Esophagus muscularis mucosa (tissue), 4 donors: ENCODE measurements at regions not wholly inside any gene's neighbourhood (a gene's known extent, or its start where the extent isn't known, plus 50 kb on each side); places are given as distances from the start of the nearest gene placed in this dataset.

Experiments
- DNase-seq: peaks from one replicate; pipeline ENCODE4 v3.0.0-alpha.2; 2017; ENCODE audit errors: extremely low spot score
- H3K27ac ChIP-seq, 4 donors: fragments of 200-600 bp; sonication (generic); replicated peaks in 1 of 4; 1 replicate in 3 of 4; 2 replicates in 1 of 4; pipeline ENCODE4 v1.5.1; 2016 to 2019; ENCODE audit warnings: mild to moderate bottlenecking in 1 of 4
- H3K27me3 ChIP-seq, 4 donors: fragments of 200-600 bp; sonication (generic); one replicate each; pipeline versions ENCODE4 v1.5.1 to v1.6.0; 2016 to 2019
- H3K36me3 ChIP-seq, 4 donors: fragments of 200-600 bp; sonication (generic); one replicate each; pipeline ENCODE4 v1.5.1; 2016 to 2019
- H3K4me1 ChIP-seq, 4 donors: fragments of 200-600 bp; sonication (generic); one replicate each; pipeline ENCODE4 v1.5.1; 2016 to 2019
- H3K4me3 ChIP-seq, 4 donors: fragments of 200-600 bp; sonication (generic); 1 replicate in 2 of 4; 2 replicates in 2 of 4; pipeline ENCODE4 v1.5.1; 2016 to 2019; ENCODE audit warnings: mild to moderate bottlenecking in 4 of 4, moderate library complexity in 1 of 4
- H3K9me3 ChIP-seq, 4 donors: fragments of 200-600 bp; sonication (generic); 1 replicate in 3 of 4; 2 replicates in 1 of 4; pipeline ENCODE4 v1.5.1; 2016 to 2019
- CTCF ChIP-seq, 3 experiments: fragments of 200-600 bp in 2 of 3; fragments of 450-650 bp in 1 of 3; sonication (generic) in 2 of 3; IDR thresholded peaks; one replicate each; pipeline ENCODE4 v1.5.1; 2017 to 2019; ENCODE audit warnings: antibody characterized with exemption in 3 of 3, mild to moderate bottlenecking in 2 of 3, moderate library complexity in 1 of 3
- EP300 ChIP-seq: sonication (generic); formaldehyde crosslinking; IDR thresholded peaks from one replicate; pipeline ENCODE4 v1.6.1; 2017; ENCODE audit warnings: antibody characterized with exemption
- POLR2A ChIP-seq: fragments of 450-650 bp; IDR thresholded peaks from one replicate; pipeline ENCODE4 v1.6.1; 2017; ENCODE audit warnings: antibody characterized with exemption, moderate library complexity, mild to moderate bottlenecking, low read depth
- POLR2AphosphoS5 ChIP-seq, 2 donors: sonication (generic); formaldehyde crosslinking; IDR thresholded peaks; one replicate each; pipeline ENCODE4 v1.6.1; 2017; ENCODE audit warnings: antibody characterized with exemption in 2 of 2
- WGBS: methylation state at CpG from one replicate; pipeline ENCODE4 v1.1.5; 2018; 5-methylcytosine and 5-hydroxymethylcytosine counted together
- intact Hi-C: fragments of 100-400 bp; cut with DNase I; formaldehyde crosslinking; loops from one replicate; pipeline ENCODE4 v1.15.1; 2023

- Histone ChIP-seq H3K27ac (no peak overlapping the region), H3K4me3 (no peak overlapping the region), H3K9me3 (no peaks in the 10 kb centered on the region), H3K4me1 (no peaks in the 10 kb centered on the region), H3K27me3 (no peaks in the 10 kb centered on the region), H3K36me3 (no peaks in the 10 kb centered on the region)
- TF ChIP-seq CTCF (IDR thresholded peaks at IDR 0.05), result no peak
- no peak for TF ChIP-seq POLR2A
- TF ChIP-seq EP300, result no peak
- TF ChIP-seq POLR2AphosphoS5 (IDR thresholded peaks at IDR 0.05), result no peak
- WGBS, result 53% methylated on average over 1 of the region's 1 CpG
- intact Hi-C loops, result no loop called here
- no peak for DNase-seq
Observed at GRCh38 chr3:144229330-144229729, 257.7 kb downstream of the DIPK2A start.

GRCh38 chr3:144229953-144230352 is 258.3 kb downstream of the DIPK2A start:
- no peak for DNase-seq
- Histone ChIP-seq H3K27ac (no peak overlapping the region), H3K9me3 (no peaks in the 10 kb centered on the region), H3K4me3 (no peak overlapping the region), H3K4me1 (no peaks in the 10 kb centered on the region), H3K36me3 (no peaks in the 10 kb centered on the region), H3K27me3 (no peaks in the 10 kb centered on the region)
- intact Hi-C loops, result no loop called here
- TF ChIP-seq CTCF (IDR thresholded peaks at IDR 0.05), result no peak
- no peak for TF ChIP-seq POLR2A
- no peak for TF ChIP-seq POLR2AphosphoS5 (IDR thresholded peaks at IDR 0.05)
- TF ChIP-seq EP300, result no peak

- Histone ChIP-seq H3K27ac (no peak overlapping the region), H3K9me3 (no peaks in the 10 kb centered on the region), H3K4me1 (no peaks in the 10 kb centered on the region), H3K27me3 (no peaks in the 10 kb centered on the region), H3K4me3 (no peak overlapping the region), H3K36me3 (no peaks in the 10 kb centered on the region)
- WGBS, result 71% methylated on average over 2 of the region's 2 CpGs
- intact Hi-C loops, result no loop called here
- TF ChIP-seq POLR2A (no peak), POLR2AphosphoS5 (IDR thresholded peaks at IDR 0.05) (no peak), EP300 (no peak), CTCF (IDR thresholded peaks at IDR 0.05) (no peak)
- no peak for DNase-seq
Observed at GRCh38 chr3:144235489-144235888, 263.9 kb downstream of the DIPK2A start.

- no peak for TF ChIP-seq EP300
- TF ChIP-seq CTCF (IDR thresholded peaks at IDR 0.05), result no peak
- TF ChIP-seq POLR2AphosphoS5 (IDR thresholded peaks at IDR 0.05), result no peak
- no peak for TF ChIP-seq POLR2A
- DNase-seq, result no peak
- intact Hi-C loops, result no loop called here
- Histone ChIP-seq H3K4me1 (no peaks in the 10 kb centered on the region), H3K36me3 (no peaks in the 10 kb centered on the region), H3K27me3 (no peaks in the 10 kb centered on the region), H3K9me3 (no peaks in the 10 kb centered on the region), H3K27ac (no peak overlapping the region), H3K4me3 (no peak overlapping the region)
- WGBS, result 90% methylated on average over 5 of the region's 5 CpGs
Observed at GRCh38 chr3:144237351-144237750, 265.7 kb downstream of the DIPK2A start.

- DNase-seq, result no peak
- Histone ChIP-seq H3K27me3 (no peaks in the 10 kb centered on the region), H3K4me1 (no peaks in the 10 kb centered on the region), H3K4me3 (no peak overlapping the region), H3K36me3 (no peaks in the 10 kb centered on the region), H3K27ac (no peak overlapping the region), H3K9me3 (no peaks in the 10 kb centered on the region)
- no peak for TF ChIP-seq POLR2A
- no peak for TF ChIP-seq CTCF (IDR thresholded peaks at IDR 0.05)
- no peak for TF ChIP-seq POLR2AphosphoS5 (IDR thresholded peaks at IDR 0.05)
- no peak for TF ChIP-seq EP300
- intact Hi-C loops, result no loop called here
- 56% methylated on average over 4 of the region's 4 CpGs for WGBS
Observed at GRCh38 chr3:144241404-144241803, 269.8 kb downstream of the DIPK2A start.
